H1 (cell line): ENCODE measurements at regions not wholly inside any gene's neighbourhood (a gene's known extent, or its start where the extent isn't known, plus 50 kb on each side); places are given as distances from the start of the nearest gene placed in this dataset.

Source experiments
- BCL11A ChIP-seq, 2 experiments: IDR thresholded peaks; one replicate each; pipeline ENCODE4 v1.6.1; 2011; ENCODE audit warnings: low read depth in 2 of 2, low read length in 2 of 2, mild to moderate bottlenecking in 2 of 2
- CTBP2 ChIP-seq: IDR thresholded peaks from 2 replicates; pipeline ENCODE4 v1.7.0; 2011; ENCODE audit warnings: borderline replicate concordance, mild to moderate bottlenecking, moderate library complexity, mixed read lengths, low read length; ENCODE audit not compliant: insufficient read depth, insufficient read length
- EGR1 ChIP-seq: IDR thresholded peaks from 2 replicates; pipeline ENCODE4 v1.6.1; 2011; ENCODE audit warnings: low read depth, low read length, borderline replicate concordance
- GABPA ChIP-seq: IDR thresholded peaks from 2 replicates; pipeline ENCODE4 v1.6.1; 2011; ENCODE audit warnings: mild to moderate bottlenecking, low read length, moderate library complexity, borderline replicate concordance; ENCODE audit not compliant: insufficient read depth
- YY1 ChIP-seq: IDR thresholded peaks from 2 replicates; pipeline ENCODE4 v1.6.1; 2011; ENCODE audit warnings: low read depth, mild to moderate bottlenecking, low read length

DNA sequence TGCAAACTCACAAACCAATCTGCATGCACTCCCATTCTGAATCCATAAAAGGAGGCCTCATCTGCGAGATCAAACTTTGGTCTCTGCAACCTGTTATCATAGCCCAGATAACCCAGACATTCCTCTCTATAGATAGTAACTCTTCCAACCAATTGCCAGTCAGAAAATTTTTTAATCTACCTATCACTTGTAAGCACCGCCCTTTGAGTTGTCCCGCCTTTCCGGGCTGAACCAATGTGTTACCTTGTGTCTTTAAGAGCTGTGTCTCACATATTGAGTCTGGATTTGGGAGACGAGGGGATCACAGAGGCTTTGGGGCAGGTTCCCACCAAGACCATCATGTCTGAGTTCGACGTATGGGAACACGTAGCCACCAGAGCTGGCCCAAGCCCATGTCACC lies 91.1 kb upstream of the PPP1R26 start (continued):
- TF ChIP-seq GABPA (no peak), CTBP2 (no peak), YY1 (no peak), EGR1 (no peak), BCL11A (IDR thresholded peaks at IDR 0.05; ENCODE audit: low read depth in 2 of 2, low read length in 2 of 2) (no peak)
